ENCODE measurements at regions not wholly inside any gene's neighbourhood (a gene's known extent, or its start where the extent isn't known, plus 50 kb on each side); places are given as distances from the start of the nearest gene placed in this dataset.
A peak's percentile ranks its signal among the peaks of the same experiment; 100 is the strongest.

DNA sequence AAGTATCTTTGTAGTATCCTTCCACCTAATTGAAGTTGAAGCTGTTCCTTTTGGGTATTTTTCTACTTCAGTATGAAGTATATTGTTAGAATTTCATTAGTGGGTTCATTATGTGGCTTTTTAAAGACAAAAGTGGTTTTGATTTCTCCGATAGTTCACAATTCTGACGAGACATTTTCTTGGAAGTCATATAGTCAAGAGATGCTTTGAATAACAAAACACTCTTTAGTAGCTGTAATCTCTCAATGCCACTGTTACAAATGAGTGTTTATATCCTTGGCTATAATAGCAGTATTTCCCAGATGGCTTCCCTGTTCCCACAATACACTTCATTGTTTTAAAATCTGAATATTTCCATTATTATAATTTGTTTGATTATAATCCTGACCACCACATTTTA is 108.7 kb upstream of the F3 start:
- no peaks in the 10 kb centered on the region for H3K36me3 ChIP-seq (ENCODE audit: control insufficient read depth in 2 of 2, insufficient read depth in 2 of 2, low read length in 1 of 2)
- WGBS, result 94% methylated on average over 2 of the region's 2 CpGs
- H3K27ac ChIP-seq (ENCODE audit: low read depth in 1 of 2, low read length in 1 of 2), result no peak overlapping the region
- no peaks in the 10 kb centered on the region for H3K27me3 ChIP-seq (ENCODE audit: control insufficient read depth in 2 of 2, insufficient read depth in 1 of 2, low read length in 1 of 2)
- H3K4me3 ChIP-seq (ENCODE audit: low read length in 2 of 2), result no peak overlapping the region
- H3K9me3 ChIP-seq (ENCODE audit: control insufficient read depth in 2 of 2, insufficient read depth in 1 of 2, low read length in 1 of 2), result no peaks in the 10 kb centered on the region
- no peaks in the 10 kb centered on the region for H3K4me1 ChIP-seq (ENCODE audit: control insufficient read depth in 2 of 2, insufficient read depth in 2 of 2, low read length in 2 of 2)
- no peak for DNase-seq (ENCODE audit: low read depth in 6 of 9, low spot score in 9 of 9)

DNA sequence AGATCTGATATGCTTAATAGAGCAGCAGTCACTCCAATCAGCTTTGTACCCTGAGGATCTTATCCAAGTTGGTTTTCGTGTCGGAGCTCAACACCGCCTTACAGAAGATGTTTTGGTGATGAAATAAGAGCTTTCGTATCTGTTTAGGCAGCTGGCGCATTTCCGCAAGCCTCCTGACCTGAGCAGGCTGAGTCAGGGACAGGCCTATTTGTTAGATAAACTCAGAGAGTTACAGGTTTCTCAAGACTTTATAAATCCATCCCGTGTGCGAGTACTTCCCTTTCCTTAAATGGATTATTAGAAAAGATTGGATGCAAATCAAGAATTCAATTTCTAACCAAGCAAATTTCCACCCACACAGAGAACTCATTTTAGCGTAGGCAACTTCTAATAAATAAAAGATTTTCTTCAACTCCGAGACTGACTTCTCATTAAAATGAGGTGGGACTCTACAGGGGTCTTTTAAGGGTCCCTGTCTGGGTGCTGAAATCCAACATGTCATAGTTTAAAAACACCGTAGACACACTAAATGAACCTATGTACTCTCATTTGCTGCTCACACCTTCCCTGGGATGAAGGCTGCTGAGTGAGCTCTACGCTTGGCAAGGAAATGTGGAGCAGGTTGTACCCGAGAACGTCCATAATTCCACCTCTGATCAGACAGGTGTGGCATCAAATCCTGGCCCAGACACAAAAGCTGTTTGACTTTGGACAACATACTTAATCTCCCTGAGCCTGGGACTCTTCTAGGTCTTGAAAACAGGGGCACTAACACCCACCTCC is 106.9 kb upstream of the F3 start:
- DNase-seq (ENCODE audit: low read depth in 6 of 9, low spot score in 9 of 9), result no peak

DNA sequence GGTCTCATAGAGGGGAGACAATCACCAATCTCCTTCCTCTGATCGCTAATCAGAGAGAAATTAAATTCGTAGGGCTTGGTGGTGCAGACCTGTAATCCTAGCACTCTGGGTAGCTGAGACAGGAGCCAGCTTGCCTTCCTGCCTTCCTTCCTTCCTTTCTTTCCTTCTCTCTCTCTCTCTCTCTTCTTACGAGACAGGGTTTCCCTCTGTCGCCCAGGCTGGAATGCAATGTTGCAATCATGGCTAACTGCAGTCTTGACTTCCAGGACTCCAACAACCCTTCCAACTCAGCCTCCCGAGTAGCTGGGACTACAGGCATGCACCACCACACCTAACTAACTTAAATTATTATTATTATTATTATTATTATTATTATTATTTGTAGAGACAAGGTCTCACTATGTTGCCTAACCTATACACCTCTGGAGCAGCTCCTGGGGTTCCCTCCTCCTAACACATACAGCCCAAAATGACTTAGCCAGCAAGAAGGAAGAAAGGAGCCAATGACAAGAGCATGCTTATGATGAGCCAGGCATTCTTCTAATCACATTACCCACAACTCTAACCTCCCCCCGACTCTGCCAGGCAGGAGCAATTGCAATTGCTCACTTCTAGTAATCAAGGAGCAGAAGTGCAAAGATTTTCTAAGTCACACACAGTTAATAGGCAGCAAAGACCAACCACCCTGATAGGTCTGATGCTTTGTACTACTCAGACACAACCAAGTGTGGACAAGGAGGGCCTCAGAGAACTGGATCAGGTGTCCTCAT is 105.4 kb upstream of the F3 start:
- Histone ChIP-seq H3K27ac (ENCODE audit: low read depth in 1 of 2, low read length in 1 of 2) (no peak overlapping the region), H3K36me3 (ENCODE audit: control insufficient read depth in 2 of 2, insufficient read depth in 2 of 2, low read length in 1 of 2) (no peaks in the 10 kb centered on the region), H3K4me1 (ENCODE audit: control insufficient read depth in 2 of 2, insufficient read depth in 2 of 2, low read length in 2 of 2) (no peaks in the 10 kb centered on the region), H3K27me3 (ENCODE audit: control insufficient read depth in 2 of 2, insufficient read depth in 1 of 2, low read length in 1 of 2) (no peaks in the 10 kb centered on the region), H3K4me3 (ENCODE audit: low read length in 2 of 2) (no peak overlapping the region), H3K9me3 (ENCODE audit: control insufficient read depth in 2 of 2, insufficient read depth in 1 of 2, low read length in 1 of 2) (no peaks in the 10 kb centered on the region)
- 94% methylated on average over 6 of the region's 6 CpGs for WGBS
- DNase-seq (ENCODE audit: low read depth in 6 of 9, low spot score in 9 of 9), result no peak

More for the DNA sequence above, 106.9 kb upstream of the F3 start:
- Histone ChIP-seq H3K27me3 (ENCODE audit: control insufficient read depth in 2 of 2, insufficient read depth in 1 of 2, low read length in 1 of 2) (no peaks in the 10 kb centered on the region), H3K27ac (ENCODE audit: low read depth in 1 of 2, low read length in 1 of 2) (peak overlapping the region in 1 of 2 donors; percentile 46), H3K9me3 (ENCODE audit: control insufficient read depth in 2 of 2, insufficient read depth in 1 of 2, low read length in 1 of 2) (no peaks in the 10 kb centered on the region), H3K4me3 (ENCODE audit: low read length in 2 of 2) (no peak overlapping the region), H3K36me3 (ENCODE audit: control insufficient read depth in 2 of 2, insufficient read depth in 2 of 2, low read length in 1 of 2) (no peaks in the 10 kb centered on the region), H3K4me1 (ENCODE audit: control insufficient read depth in 2 of 2, insufficient read depth in 2 of 2, low read length in 2 of 2) (no peaks in the 10 kb centered on the region)
- WGBS, result 94% methylated on average over 14 of the region's 14 CpGs

DNA sequence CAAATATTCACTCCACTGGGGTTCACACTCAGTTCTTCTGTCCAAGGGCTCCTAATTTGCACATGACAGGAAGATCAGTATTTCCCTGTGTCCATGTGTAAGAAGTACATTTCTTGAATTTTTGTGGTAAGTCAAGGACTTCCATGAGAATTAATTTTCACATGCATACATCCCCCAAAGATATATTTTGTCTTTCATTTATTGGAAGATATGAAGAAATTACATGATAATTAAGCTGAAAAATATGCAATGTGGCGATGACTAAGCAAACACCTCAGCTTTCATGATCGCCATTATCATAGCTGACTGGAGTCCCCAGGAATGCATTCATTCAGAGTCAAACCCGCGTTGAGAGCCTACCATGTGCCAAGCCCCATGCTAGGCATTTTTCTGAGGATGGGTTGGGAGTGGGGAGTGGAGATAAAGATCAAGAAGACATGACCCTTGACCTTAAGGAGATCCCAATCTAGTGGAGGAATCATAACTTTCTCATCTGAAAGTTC is 104.6 kb upstream of the F3 start:
- H3K27ac ChIP-seq (ENCODE audit: low read depth in 1 of 2, low read length in 1 of 2), result no peak overlapping the region
- no peak overlapping the region for H3K4me3 ChIP-seq (ENCODE audit: low read length in 2 of 2)
- no peaks in the 10 kb centered on the region for H3K4me1 ChIP-seq (ENCODE audit: control insufficient read depth in 2 of 2, insufficient read depth in 2 of 2, low read length in 2 of 2)
- no peak for DNase-seq (ENCODE audit: low read depth in 6 of 9, low spot score in 9 of 9)
- 98% methylated on average over 4 of the region's 4 CpGs for WGBS
- no peaks in the 10 kb centered on the region for H3K9me3 ChIP-seq (ENCODE audit: control insufficient read depth in 2 of 2, insufficient read depth in 1 of 2, low read length in 1 of 2)
- no peaks in the 10 kb centered on the region for H3K27me3 ChIP-seq (ENCODE audit: control insufficient read depth in 2 of 2, insufficient read depth in 1 of 2, low read length in 1 of 2)
- no peaks in the 10 kb centered on the region for H3K36me3 ChIP-seq (ENCODE audit: control insufficient read depth in 2 of 2, insufficient read depth in 2 of 2, low read length in 1 of 2)

GRCh38 chr1:94644352-94644751 is 102.8 kb upstream of the F3 start:
- Histone ChIP-seq H3K36me3 (ENCODE audit: control insufficient read depth in 2 of 2, insufficient read depth in 2 of 2, low read length in 1 of 2) (no peaks in the 10 kb centered on the region), H3K4me1 (ENCODE audit: control insufficient read depth in 2 of 2, insufficient read depth in 2 of 2, low read length in 2 of 2) (no peaks in the 10 kb centered on the region), H3K9me3 (ENCODE audit: control insufficient read depth in 2 of 2, insufficient read depth in 1 of 2, low read length in 1 of 2) (no peaks in the 10 kb centered on the region), H3K4me3 (ENCODE audit: low read length in 2 of 2) (no peak overlapping the region), H3K27ac (ENCODE audit: low read depth in 1 of 2, low read length in 1 of 2) (no peak overlapping the region), H3K27me3 (ENCODE audit: control insufficient read depth in 2 of 2, insufficient read depth in 1 of 2, low read length in 1 of 2) (no peaks in the 10 kb centered on the region)
- WGBS, result 97% methylated on average over 5 of the region's 5 CpGs
- no peak for DNase-seq (ENCODE audit: low read depth in 6 of 9, low spot score in 9 of 9)

- Histone ChIP-seq H3K9me3 (ENCODE audit: control insufficient read depth in 2 of 2, insufficient read depth in 1 of 2, low read length in 1 of 2) (no peaks in the 10 kb centered on the region), H3K27ac (ENCODE audit: low read depth in 1 of 2, low read length in 1 of 2) (no peak overlapping the region), H3K4me1 (ENCODE audit: control insufficient read depth in 2 of 2, insufficient read depth in 2 of 2, low read length in 2 of 2) (no peaks in the 10 kb centered on the region), H3K27me3 (ENCODE audit: control insufficient read depth in 2 of 2, insufficient read depth in 1 of 2, low read length in 1 of 2) (no peaks in the 10 kb centered on the region), H3K36me3 (ENCODE audit: control insufficient read depth in 2 of 2, insufficient read depth in 2 of 2, low read length in 1 of 2) (no peaks in the 10 kb centered on the region), H3K4me3 (ENCODE audit: low read length in 2 of 2) (no peak overlapping the region)
- DNase-seq (ENCODE audit: low read depth in 6 of 9, low spot score in 9 of 9), result no peak
- WGBS, result 95% methylated on average over 7 of the region's 7 CpGs
Observed at GRCh38 chr1:94643819-94644218, 102.3 kb upstream of the F3 start.

GRCh38 chr1:94642617-94643321 is 101.2 kb upstream of the F3 start:
- no peak overlapping the region for H3K27ac ChIP-seq (ENCODE audit: low read depth in 1 of 2, low read length in 1 of 2)
- WGBS, result 84% methylated on average over 6 of the region's 6 CpGs

GRCh38 chr1:94641990-94642389 is 100.4 kb upstream of the F3 start:
- no peaks in the 10 kb centered on the region for H3K36me3 ChIP-seq (ENCODE audit: control insufficient read depth in 2 of 2, insufficient read depth in 2 of 2, low read length in 1 of 2)
- H3K27me3 ChIP-seq (ENCODE audit: control insufficient read depth in 2 of 2, insufficient read depth in 1 of 2, low read length in 1 of 2), result no peaks in the 10 kb centered on the region
- H3K27ac ChIP-seq (ENCODE audit: low read depth in 1 of 2, low read length in 1 of 2), result no peak overlapping the region
- no peaks in the 10 kb centered on the region for H3K9me3 ChIP-seq (ENCODE audit: control insufficient read depth in 2 of 2, insufficient read depth in 1 of 2, low read length in 1 of 2)
- DNase-seq (ENCODE audit: low read depth in 6 of 9, low spot score in 9 of 9), result no peak
- WGBS, result 95% methylated on average over 6 of the region's 6 CpGs
- no peaks in the 10 kb centered on the region for H3K4me1 ChIP-seq (ENCODE audit: control insufficient read depth in 2 of 2, insufficient read depth in 2 of 2, low read length in 2 of 2)
- H3K4me3 ChIP-seq (ENCODE audit: low read length in 2 of 2), result no peak overlapping the region

More at GRCh38 chr1:94642617-94643321, 101.2 kb upstream of the F3 start:
- DNase-seq (ENCODE audit: low read depth in 6 of 9, low spot score in 9 of 9), result no peak
- Histone ChIP-seq H3K4me3 (ENCODE audit: low read length in 2 of 2) (no peak overlapping the region), H3K27me3 (ENCODE audit: control insufficient read depth in 2 of 2, insufficient read depth in 1 of 2, low read length in 1 of 2) (no peaks in the 10 kb centered on the region), H3K4me1 (ENCODE audit: control insufficient read depth in 2 of 2, insufficient read depth in 2 of 2, low read length in 2 of 2) (no peaks in the 10 kb centered on the region), H3K9me3 (ENCODE audit: control insufficient read depth in 2 of 2, insufficient read depth in 1 of 2, low read length in 1 of 2) (no peaks in the 10 kb centered on the region), H3K36me3 (ENCODE audit: control insufficient read depth in 2 of 2, insufficient read depth in 2 of 2, low read length in 1 of 2) (no peaks in the 10 kb centered on the region)

- no peaks in the 10 kb centered on the region for H3K4me1 ChIP-seq (ENCODE audit: control insufficient read depth in 2 of 2, insufficient read depth in 2 of 2, low read length in 2 of 2)
- H3K36me3 ChIP-seq (ENCODE audit: control insufficient read depth in 2 of 2, insufficient read depth in 2 of 2, low read length in 1 of 2), result no peaks in the 10 kb centered on the region
- no peak for DNase-seq (ENCODE audit: low read depth in 6 of 9, low spot score in 9 of 9)
- WGBS, result 98% methylated on average over 2 of the region's 2 CpGs
- no peak overlapping the region for H3K4me3 ChIP-seq (ENCODE audit: low read length in 2 of 2)
- H3K9me3 ChIP-seq (ENCODE audit: control insufficient read depth in 2 of 2, insufficient read depth in 1 of 2, low read length in 1 of 2), result no peaks in the 10 kb centered on the region
- H3K27me3 ChIP-seq (ENCODE audit: control insufficient read depth in 2 of 2, insufficient read depth in 1 of 2, low read length in 1 of 2), result no peaks in the 10 kb centered on the region
- no peak overlapping the region for H3K27ac ChIP-seq (ENCODE audit: low read depth in 1 of 2, low read length in 1 of 2)
Observed at GRCh38 chr1:94640125-94640524, 98.6 kb upstream of the F3 start.

All from thymus (tissue), 11 donors.